ENCODE measurements at regions not wholly inside any gene's neighbourhood (a gene's known extent, or its start where the extent isn't known, plus 50 kb on each side); places are given as distances from the start of the nearest gene placed in this dataset.

GRCh38 chr2:78780256-78780655 lies 245.2 kb upstream of the REG3G start:
- Histone ChIP-seq H3K4me3 (peak overlapping the region; percentile 56), H3K27me3 (replicated peaks; ENCODE audit: insufficient read depth) (no peaks in the 10 kb centered on the region), H3K27ac (peak overlapping the region; percentile 7 to 18), H3K9me3 (no peaks in the 10 kb centered on the region), H3K4me1 (ENCODE audit: control insufficient read depth in 1 of 2, low read depth in 2 of 2) (peaks cover 2 to 18% of the 10 kb centered on the region in 2 donors), H3K36me3 (no peaks in the 10 kb centered on the region)
- no peak for DNase-seq (ENCODE audit: low spot score)
- TF ChIP-seq CTCF (IDR thresholded peaks at IDR 0.05), result no peak
- ATAC-seq (ENCODE audit: insufficient number of reproducible peaks, low FRiP score, low read depth), result no peak

GRCh38 chr2:78780864-78781583 lies 244.5 kb upstream of the REG3G start:
- TF ChIP-seq CTCF (IDR thresholded peaks at IDR 0.05), result no peak
- Histone ChIP-seq H3K36me3 (no peaks in the 10 kb centered on the region), H3K27me3 (replicated peaks; ENCODE audit: insufficient read depth) (no peaks in the 10 kb centered on the region), H3K4me3 (peak overlapping the region; percentile 56), H3K9me3 (no peaks in the 10 kb centered on the region), H3K4me1 (ENCODE audit: control insufficient read depth in 1 of 2, low read depth in 2 of 2) (peaks cover 2 to 18% of the 10 kb centered on the region in 2 donors), H3K27ac (peak overlapping the region in 1 of 2 donors; percentile 7)
- ATAC-seq (ENCODE audit: insufficient number of reproducible peaks, low FRiP score, low read depth) (no peak), DNase-seq (ENCODE audit: low spot score) (no peak)

- TF ChIP-seq CTCF (IDR thresholded peaks at IDR 0.05), result no peak
- DNase-seq (ENCODE audit: low spot score), result no peak
Observed at GRCh38 chr2:78782196-78782595, 243.3 kb upstream of the REG3G start.

GRCh38 chr2:78811955-78812610 lies 213.4 kb upstream of the REG3G start:
- H3K27ac ChIP-seq, result no peak overlapping the region
- no peak overlapping the region for H3K4me3 ChIP-seq
- no peaks in the 10 kb centered on the region for H3K36me3 ChIP-seq
- DNase-seq (ENCODE audit: low spot score), result no peak
- H3K9me3 ChIP-seq, result no peaks in the 10 kb centered on the region
- H3K4me1 ChIP-seq (ENCODE audit: control insufficient read depth in 1 of 2, low read depth in 2 of 2), result no peaks in the 10 kb centered on the region
- ATAC-seq (ENCODE audit: insufficient number of reproducible peaks, low FRiP score, low read depth), result no peak
- no peaks in the 10 kb centered on the region for H3K27me3 ChIP-seq (replicated peaks; ENCODE audit: insufficient read depth)
- no peak for TF ChIP-seq CTCF (IDR thresholded peaks at IDR 0.05)

More at GRCh38 chr2:78782196-78782595, 243.3 kb upstream of the REG3G start:
- Histone ChIP-seq H3K27me3 (replicated peaks; ENCODE audit: insufficient read depth) (no peaks in the 10 kb centered on the region), H3K4me1 (ENCODE audit: control insufficient read depth in 1 of 2, low read depth in 2 of 2) (peaks cover 2 to 18% of the 10 kb centered on the region in 2 donors), H3K36me3 (no peaks in the 10 kb centered on the region), H3K27ac (no peak overlapping the region), H3K4me3 (no peak overlapping the region), H3K9me3 (no peaks in the 10 kb centered on the region)
- ATAC-seq (ENCODE audit: insufficient number of reproducible peaks, low FRiP score, low read depth), result no peak

- H3K9me3 ChIP-seq, result no peaks in the 10 kb centered on the region
- no peaks in the 10 kb centered on the region for H3K27me3 ChIP-seq (replicated peaks; ENCODE audit: insufficient read depth)
- H3K27ac ChIP-seq, result no peak overlapping the region
- no peak for ATAC-seq (ENCODE audit: insufficient number of reproducible peaks, low FRiP score, low read depth)
- DNase-seq (ENCODE audit: low spot score), result no peak
- no peaks in the 10 kb centered on the region for H3K36me3 ChIP-seq
- no peaks in the 10 kb centered on the region for H3K4me1 ChIP-seq (ENCODE audit: control insufficient read depth in 1 of 2, low read depth in 2 of 2)
- H3K4me3 ChIP-seq, result no peak overlapping the region
- no peak for TF ChIP-seq CTCF (IDR thresholded peaks at IDR 0.05)
Observed at GRCh38 chr2:78814331-78814986, 211.0 kb upstream of the REG3G start.
